SK-N-MC (cell line): ENCODE measurements at regions not wholly inside any gene's neighbourhood (a gene's known extent, or its start where the extent isn't known, plus 50 kb on each side); places are given as distances from the start of the nearest gene placed in this dataset.

Source experiments
- EZH2 ChIP-seq: fragments of 200-600 bp; sonication (generic); IDR thresholded peaks from one replicate; pipeline ENCODE4 v1.6.1; 2017; ENCODE audit warnings: antibody characterized with exemption
- POLR2AphosphoS5 ChIP-seq: IDR thresholded peaks from 2 replicates; pipeline ENCODE4 v1.6.1; 2012; ENCODE audit warnings: mild to moderate bottlenecking, low read depth, low read length, borderline replicate concordance

DNA sequence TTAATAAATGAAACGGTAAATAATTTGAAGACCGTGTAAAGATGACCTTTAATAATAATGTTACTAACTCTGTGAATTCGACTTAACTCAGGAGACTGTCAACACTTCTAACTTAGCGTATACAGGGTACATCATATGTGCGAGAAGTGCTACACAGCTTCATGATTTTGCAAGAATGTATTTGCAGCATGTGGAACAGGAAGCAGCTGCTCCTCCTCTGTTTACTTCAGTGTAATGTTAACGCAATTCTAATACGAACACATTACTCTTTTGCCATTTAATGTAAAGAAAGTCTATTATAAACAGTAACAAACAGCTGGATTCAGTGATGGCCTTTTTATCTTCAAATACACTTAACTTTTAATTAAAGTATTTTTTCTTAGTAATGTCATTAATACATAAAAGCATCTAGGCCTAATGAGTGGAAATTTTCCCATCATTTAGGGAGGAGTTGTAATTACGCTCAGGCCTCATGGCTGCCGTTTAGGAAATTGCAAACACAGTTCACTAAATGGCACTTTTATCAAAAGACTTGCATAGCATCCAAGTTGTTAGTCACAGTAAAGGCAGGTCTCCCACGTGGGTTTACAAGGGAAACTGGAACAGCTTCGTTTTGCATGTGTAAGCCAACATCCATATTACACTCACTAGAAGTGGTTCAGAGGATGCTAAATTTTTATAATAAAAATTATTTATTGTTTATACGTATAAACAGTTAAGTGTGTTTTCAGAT, 635.7 kb downstream of the FBXO15 start:
- no peak for TF ChIP-seq POLR2AphosphoS5
- TF ChIP-seq EZH2 = no peak
